ENCODE measurements at regions not wholly inside any gene's neighbourhood (a gene's known extent, or its start where the extent isn't known, plus 50 kb on each side); places are given as distances from the start of the nearest gene placed in this dataset.

GRCh38 chr12:123041042-123041531, 60.6 kb downstream of the ARL6IP4 start:
- DNase-seq: no peak

DNA sequence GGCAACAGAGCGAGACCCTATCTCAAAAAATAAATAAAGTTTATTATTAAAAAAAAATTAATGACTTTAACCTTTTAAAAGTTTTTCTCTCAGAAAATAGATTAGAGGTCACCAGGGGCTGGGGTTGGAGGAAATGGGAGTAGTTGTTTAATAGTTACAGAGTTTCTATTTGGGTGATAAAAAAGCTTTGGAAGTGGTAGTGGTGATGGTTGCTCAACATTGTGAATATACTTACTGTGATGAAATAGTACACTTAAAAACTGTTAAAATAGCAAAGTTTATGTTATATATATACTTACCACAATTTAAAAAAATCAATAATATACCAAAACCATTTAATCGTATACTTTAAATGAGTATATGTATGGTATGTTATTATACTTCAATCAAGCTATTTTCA, 59.6 kb downstream of the ARL6IP4 start:
- DNase-seq: no peak

GRCh38 chr12:123038966-123039365, 58.5 kb downstream of the ARL6IP4 start:
- DNase-seq: no peak

DNA sequence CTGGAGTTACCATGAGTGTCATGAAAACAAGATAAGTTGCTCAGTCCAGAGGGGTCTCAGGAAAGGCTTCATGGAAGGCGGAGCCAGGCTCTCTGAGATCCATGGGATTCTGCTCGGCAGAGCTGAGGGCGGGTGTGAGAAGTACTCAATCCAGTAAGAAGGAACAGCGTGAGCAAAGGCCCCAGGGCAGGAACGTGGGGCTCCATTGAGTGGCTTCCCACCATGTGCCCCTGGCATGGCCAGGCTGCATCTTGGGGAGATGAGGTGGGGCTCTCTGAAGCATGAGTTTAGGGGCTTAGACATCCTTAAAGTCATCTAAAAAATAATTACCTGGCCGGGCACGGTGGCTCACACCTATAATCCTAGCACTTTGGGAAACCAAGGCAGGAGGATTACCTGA, 58.0 kb downstream of the ARL6IP4 start:
- DNase-seq: no peak

GRCh38 chr12:123037791-123038190, 57.3 kb downstream of the ARL6IP4 start:
- DNase-seq: no peak

DNA sequence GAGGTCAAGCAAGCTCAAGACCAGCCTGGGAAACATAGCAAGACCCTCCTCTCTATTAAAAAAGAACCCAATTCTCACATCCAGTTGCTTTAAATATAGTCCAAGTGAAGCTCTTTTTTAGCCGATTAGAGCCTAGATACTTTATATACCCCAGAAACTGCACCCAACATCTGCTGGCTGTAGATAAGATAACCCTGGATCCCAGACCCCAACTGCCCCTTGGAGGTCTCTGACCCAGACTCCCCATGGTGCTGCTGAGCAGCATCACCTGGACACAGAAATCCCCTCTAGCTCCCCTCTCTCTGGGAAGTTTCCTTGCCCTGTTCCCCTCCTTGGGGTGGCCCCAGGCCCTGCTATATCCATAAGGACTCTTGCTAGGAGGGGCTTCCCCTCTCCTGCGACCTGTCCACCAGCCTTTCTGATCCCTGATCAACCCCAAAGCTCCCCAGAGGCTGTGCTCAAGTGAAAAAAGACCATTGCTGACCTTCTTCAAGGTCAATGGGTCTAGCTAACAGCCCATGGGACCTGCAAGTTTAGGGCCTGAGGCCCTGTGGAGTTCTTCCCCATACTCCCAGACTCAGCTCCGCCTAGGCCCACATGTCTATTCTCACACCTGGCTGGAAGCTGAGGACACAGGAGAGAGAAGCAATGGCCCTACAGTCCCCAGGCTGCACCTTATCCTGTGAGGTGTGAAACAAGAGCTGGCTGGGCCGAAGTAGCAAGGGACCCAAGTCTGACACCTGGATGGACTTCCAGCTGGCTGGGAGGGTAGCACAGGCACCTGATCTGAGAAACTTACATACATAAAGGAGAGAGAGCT, 56.2 kb downstream of the ARL6IP4 start:
- DNase-seq: no peak

GRCh38 chr12:123035841-123036240, 55.4 kb downstream of the ARL6IP4 start:
- DNase-seq: no peak

DNA sequence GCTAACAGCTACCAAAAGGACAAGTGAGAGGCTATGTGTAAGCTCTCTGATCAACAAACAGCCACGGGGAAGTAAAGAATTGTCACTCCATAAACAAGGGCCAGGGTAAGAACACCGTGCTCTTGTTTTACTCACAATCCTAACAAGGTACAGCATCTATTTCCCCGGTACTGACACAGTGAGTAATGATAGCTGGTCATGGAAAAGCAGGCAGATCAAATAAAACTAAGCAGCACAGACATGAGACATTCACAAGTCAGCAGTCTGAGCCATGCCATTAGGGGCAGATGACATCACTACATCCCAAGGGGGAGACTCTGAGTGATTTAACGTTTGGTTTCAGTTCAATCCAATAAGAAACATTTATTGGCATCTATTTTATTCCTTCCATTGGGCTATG, 54.4 kb downstream of the ARL6IP4 start:
- no peak for DNase-seq

DNA sequence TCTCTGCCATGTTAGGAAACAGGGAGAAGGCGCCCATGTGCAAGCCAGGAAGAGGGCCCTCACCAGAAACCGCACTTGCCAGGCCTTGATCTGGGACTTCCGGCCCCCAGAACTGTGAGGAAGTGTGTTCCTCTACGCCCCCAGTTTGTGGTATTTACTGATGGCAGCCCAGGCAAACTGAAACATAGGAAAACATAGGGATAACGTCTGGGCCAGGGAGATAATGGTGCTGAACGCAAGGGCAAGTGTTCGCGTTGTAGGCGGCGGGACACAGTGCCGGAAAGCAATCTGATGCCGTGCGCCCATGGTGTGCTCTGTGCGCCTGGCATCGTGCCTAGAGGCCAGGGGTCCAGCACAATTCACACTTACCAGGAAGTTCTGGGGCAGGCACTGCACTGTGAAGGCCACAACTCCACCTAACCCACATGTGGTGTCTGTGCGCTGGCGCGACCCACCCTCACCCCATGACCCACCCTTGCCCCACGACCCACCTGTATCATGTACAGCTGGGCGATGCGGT, 53.6 kb downstream of the ARL6IP4 start:
- no peak for DNase-seq

- DNase-seq: no peak
Observed at GRCh38 chr12:123033392-123034021, 53.0 kb downstream of the ARL6IP4 start.

GRCh38 chr12:123032736-123033391, 52.4 kb downstream of the ARL6IP4 start:
- DNase-seq: no peak

Measured in left kidney (tissue), 1 donor.